ENCODE measurements at regions not wholly inside any gene's neighbourhood (a gene's known extent, or its start where the extent isn't known, plus 50 kb on each side); places are given as distances from the start of the nearest gene placed in this dataset.
A peak's percentile ranks its signal among the peaks of the same experiment; 100 is the strongest.

- no peak for DNase-seq
Measured at GRCh38 chr1:199716729-199717128, 310.8 kb upstream of the NR5A2 start.

DNA sequence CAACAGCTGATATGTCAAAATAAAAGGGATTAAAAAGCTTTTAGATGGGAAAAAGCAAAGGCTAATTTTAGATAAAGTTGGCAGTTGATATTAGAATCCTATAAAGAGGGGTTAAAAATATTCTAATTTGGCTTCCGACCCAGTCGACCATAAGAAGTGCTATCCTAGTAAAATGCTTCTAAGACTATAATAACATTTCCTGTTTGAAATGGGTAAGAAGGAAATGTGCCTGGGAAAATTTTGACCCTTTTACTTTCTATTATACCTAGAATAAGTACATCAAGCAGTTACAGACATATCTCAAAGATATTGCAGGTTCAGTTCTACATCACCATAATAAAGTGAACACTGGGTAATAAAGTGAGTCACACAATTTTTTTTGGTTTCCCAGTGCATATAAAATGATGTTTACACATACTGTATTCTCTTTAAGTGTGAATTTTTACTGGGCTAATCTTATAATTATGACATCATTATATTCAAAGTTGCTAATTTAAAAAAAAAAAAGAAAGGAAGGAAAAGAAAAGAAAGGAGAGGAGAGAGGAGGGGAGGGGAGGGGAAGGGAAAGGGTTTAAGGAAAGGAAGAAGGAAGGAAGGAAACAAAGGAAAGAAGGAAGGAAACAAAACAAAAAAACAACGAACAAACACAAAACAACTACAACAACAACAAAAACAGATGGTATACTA is 308.2 kb upstream of the NR5A2 start:
- DNase-seq = no peak

DNA sequence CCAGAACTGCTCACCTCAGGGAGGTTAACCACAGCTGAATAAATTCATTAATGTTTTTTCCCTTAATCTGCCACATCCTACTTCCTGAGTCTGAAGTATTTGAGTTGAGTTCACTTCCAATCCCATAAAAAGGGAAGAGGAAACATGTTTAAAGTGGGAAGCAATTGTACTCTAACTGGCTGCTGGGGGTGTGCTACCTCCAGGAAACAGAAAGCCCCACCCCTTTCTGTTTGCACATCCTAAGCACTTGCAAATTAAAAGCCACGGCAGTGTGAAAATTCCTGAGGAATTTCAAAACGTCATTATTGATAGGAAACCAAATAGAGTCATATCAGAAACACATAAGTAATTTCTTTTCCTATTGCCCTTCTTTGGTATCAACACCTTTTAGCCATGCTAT is 307.0 kb upstream of the NR5A2 start:
- DNase-seq = no peak

GRCh38 chr1:199721001-199721400 is 306.5 kb upstream of the NR5A2 start:
- no peak for DNase-seq

- DNase-seq = peak; percentile 48
Measured at GRCh38 chr1:199723250-199723956, 304.1 kb upstream of the NR5A2 start.

DNA sequence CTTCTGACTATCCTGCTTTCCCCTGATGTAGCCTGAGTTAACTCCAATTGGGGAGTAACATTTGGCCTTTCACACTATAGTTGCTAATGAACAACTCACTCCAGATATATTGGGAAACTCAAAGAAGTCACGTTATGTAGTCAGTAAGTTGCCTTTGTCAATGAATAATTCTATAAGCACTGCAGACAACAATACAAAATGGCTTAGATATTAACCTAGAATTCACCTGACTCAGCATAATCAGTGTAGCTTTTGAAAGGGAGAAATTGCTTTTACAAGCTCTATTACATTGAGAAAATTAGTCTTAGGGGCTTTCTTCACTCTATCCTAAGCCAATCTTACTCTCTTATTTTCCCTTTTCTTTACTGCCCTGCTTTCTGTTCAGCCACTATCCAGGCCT is 303.5 kb upstream of the NR5A2 start:
- DNase-seq = no peak

- no peak for DNase-seq
Measured at GRCh38 chr1:199725002-199725565, 302.4 kb upstream of the NR5A2 start.

- no peak for DNase-seq
Measured at GRCh38 chr1:199727682-199728081, 299.8 kb upstream of the NR5A2 start.

GRCh38 chr1:199728345-199728744 is 299.2 kb upstream of the NR5A2 start:
- DNase-seq = no peak

DNA sequence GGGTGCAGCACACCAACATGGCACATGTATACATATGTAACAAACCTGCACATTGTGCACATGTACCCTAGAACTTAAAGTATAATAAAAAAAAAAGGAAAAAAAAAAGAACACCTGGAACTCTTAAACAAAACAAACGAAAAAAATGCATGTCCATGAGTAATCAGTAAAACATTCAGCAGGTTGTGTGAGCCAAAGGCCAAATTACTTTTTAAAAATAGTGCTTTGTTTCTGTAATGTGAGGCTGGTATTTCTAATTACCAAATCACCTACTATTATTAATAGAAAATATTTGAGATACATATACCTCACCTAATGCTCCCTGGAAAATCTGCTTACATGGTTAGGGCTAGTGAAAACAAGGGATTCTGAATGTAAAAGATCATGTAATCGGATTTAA is 294.4 kb upstream of the NR5A2 start:
- no peak for DNase-seq

GRCh38 chr1:199734186-199734585 is 293.3 kb upstream of the NR5A2 start:
- DNase-seq = no peak

GRCh38 chr1:199735660-199736059 is 291.9 kb upstream of the NR5A2 start:
- no peak for DNase-seq

DNA sequence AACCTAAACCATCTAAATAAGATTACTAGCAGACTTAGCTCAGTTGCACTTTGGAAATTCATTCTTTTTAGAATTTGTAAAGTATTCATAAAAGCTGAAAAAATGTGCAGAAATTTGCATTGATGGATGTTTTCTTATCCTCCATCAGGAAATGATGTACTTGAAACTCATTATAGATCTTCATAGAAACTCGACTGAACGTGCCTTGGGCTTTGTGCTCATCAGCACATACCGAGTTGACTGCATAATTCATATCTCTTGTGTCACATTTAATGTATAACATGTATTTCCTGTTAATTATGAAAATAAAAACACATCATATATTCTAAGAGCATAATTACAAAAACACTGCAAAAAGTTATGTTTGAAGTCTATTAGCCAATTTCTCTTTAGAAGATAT is 290.9 kb upstream of the NR5A2 start:
- no peak for DNase-seq

- DNase-seq = no peak
Measured at GRCh38 chr1:199741586-199741985, 285.9 kb upstream of the NR5A2 start.

GRCh38 chr1:199742547-199742946 is 285.0 kb upstream of the NR5A2 start:
- DNase-seq = peak; percentile 91

GRCh38 chr1:199743227-199743626 is 284.3 kb upstream of the NR5A2 start:
- DNase-seq = peak; percentile 76

DNA sequence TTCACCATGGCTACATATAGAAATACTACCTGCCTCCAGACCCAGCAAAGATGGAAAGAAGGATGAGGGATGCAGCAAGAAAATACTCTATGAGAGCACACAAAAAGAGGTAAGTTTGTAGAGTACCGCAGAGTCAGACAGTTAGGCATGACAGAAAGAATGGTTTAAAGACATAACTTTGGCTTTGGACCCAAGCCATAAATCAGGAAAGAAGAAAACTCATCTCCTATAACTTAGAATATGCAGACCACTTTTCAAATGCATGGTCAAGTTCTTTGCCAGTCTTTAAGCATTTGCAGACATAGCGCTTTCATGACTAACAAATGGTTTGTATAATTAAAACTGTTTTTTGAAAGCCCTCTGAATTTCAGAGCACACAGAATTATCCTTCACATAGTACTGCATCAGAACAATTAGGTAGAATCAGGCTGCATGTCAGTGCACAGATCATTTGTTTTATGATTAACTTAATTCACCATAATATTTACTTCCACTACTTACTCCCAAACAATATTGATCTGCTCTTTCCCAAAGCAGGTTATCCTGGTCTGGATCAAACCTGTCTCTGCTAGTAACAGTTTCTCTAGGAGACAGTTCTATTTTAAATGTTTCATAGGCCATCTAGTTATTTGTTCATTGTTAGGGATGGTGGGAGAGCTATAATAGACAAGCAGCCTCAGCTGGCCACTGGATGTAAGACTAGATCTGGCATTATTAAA is 280.7 kb upstream of the NR5A2 start:
- peak; percentile 52 for DNase-seq

DNA sequence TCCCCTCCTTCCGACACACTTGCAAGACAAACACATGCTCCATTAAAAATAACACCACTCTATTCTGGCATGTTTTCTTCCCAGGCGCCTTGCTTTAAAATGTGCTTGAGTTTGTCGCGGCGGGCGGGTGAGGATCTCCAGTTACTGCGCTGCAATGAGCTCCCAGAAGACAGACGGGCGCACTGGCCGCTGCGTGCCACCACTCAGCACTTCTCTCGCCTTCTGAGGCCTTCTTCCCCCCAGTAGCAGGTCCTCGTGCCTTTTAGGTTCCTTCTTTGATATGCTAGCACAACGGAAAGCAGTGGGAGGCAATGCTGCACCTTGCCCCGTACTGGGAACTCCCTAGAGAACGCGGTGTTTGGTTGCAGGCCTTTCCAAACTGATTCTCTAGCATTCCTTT is 279.5 kb upstream of the NR5A2 start:
- peak; percentile 5 for DNase-seq

GRCh38 chr1:199751506-199751905 is 276.0 kb upstream of the NR5A2 start:
- DNase-seq = no peak

DNA sequence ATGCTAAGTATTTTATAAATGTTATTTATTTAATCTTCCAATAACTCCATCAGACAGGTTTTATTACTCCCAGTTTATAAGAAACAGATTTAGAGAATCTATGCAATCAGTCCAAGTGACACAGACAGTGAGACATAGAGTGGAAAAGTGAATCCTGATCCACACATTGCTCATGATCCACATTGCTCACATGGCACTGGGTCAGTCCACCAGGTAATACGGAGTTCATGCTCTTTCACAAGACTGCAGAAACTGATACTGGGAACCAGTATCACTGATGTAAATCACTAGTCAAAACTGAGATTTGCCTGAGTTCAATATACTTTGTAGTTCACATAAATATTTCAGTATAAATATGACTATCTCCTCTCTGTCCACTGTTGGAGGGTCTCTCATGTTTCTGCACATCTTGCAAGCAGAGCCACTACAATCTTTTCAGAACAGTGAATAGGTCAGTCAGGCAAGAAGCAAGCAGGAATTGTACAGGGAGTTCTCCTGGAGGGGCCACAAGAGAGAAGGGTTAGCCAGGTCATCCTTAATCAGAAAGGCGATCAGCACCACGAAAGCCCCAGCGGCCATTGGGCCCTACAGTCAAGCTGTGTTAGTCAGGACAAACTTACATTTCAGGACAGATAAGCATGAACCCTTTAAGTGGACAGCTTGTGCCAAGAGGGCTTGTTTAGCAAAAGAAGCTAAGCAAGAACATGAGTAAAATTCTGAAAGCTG is 275.4 kb upstream of the NR5A2 start:
- DNase-seq = no peak

DNA sequence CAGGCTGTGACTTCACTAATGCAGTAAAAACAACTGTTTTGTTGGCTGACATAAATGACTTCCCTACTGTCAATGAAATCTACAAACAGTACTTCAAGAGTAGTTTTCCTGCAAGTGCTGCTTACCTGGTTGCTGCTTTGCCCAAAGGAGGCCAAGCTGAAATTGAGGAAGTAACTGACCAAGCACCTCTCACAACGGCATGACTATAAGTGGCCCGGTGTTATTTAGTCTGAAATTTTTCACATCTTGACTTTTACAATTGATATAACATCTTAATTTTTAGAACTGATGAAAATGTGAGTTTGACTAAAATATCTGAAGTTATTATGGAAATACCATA is 274.9 kb upstream of the NR5A2 start:
- DNase-seq = no peak

DNA sequence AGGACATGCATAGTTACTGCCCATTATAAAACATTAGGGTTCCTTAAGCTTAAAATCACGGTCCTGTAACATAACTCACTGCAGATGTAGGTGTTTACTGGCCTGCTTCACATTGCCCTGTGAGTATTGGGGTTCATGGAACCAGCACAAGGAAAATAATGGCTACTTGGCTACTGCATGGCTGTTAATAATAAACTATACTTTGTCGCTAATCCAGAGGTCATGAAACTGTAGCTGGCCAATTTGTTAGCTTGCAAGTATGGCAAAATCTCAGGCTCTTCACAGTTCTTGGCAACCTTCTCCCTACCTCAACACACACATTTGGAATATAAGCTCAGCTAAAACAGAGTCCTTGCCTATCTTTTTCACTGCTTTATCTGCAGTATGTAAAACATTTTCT is 274.0 kb upstream of the NR5A2 start:
- DNase-seq = no peak

DNA sequence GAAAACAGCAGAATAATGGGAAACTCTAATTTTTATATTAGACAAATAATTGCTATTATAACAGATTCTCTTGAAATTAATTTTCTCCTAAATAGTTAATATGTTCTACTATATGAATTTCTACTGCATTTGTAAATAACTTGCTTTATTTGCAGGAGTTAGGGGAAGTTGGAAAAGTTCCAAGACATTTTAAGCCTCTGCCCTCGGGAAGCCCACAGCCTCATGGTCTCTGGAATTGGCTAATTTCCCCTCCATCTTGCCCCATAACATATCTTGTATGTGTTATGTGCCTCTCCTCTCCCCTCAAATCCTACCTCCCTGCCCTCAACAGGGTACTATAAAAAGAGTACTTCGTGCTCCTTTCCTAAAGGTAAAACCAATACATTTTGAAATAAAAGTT is 271.4 kb upstream of the NR5A2 start:
- no peak for DNase-seq

Data from fibroblast of skin of abdomen (primary cell).